ENCODE measurements at regions not wholly inside any gene's neighbourhood (a gene's known extent, or its start where the extent isn't known, plus 50 kb on each side); places are given as distances from the start of the nearest gene placed in this dataset.

- peaks cover 8% of the 10 kb centered on the region for H3K4me1 Mint-ChIP-seq
- no peaks in the 10 kb centered on the region for H3K9me3 Mint-ChIP-seq
- TF ChIP-seq, protein P1, sequence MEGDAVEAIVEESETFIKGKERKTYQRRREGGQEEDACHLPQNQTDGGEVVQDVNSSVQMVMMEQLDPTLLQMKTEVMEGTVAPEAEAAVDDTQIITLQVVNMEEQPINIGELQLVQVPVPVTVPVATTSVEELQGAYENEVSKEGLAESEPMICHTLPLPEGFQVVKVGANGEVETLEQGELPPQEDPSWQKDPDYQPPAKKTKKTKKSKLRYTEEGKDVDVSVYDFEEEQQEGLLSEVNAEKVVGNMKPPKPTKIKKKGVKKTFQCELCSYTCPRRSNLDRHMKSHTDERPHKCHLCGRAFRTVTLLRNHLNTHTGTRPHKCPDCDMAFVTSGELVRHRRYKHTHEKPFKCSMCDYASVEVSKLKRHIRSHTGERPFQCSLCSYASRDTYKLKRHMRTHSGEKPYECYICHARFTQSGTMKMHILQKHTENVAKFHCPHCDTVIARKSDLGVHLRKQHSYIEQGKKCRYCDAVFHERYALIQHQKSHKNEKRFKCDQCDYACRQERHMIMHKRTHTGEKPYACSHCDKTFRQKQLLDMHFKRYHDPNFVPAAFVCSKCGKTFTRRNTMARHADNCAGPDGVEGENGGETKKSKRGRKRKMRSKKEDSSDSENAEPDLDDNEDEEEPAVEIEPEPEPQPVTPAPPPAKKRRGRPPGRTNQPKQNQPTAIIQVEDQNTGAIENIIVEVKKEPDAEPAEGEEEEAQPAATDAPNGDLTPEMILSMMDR (conservative IDR thresholded peaks at IDR 0.05): no peak
Measured at GRCh38 chr2:37851428-37851827, 73.7 kb upstream of the RMDN2 start.

GRCh38 chr2:37851828-37852584 lies 73.1 kb upstream of the RMDN2 start:
- H3K9ac ChIP-seq (ENCODE audit: extremely low read depth, low read length, poor library complexity, severe bottlenecking): no peak overlapping the region
- peaks cover 5% of the 10 kb centered on the region for H3K4me1 ChIP-seq (ENCODE audit: control insufficient read depth, insufficient read depth, low read length)
- H3K27ac ChIP-seq (ENCODE audit: low read depth, low read length): no peak overlapping the region
- no peaks in the 10 kb centered on the region for H3K9me3 ChIP-seq (ENCODE audit: control insufficient read depth, low read length)
- H3K27me3 ChIP-seq (ENCODE audit: control insufficient read depth, insufficient read depth, low read length, poor library complexity, severe bottlenecking): no peaks in the 10 kb centered on the region
- H3K27me3 Mint-ChIP-seq (ENCODE audit: insufficient read depth): peaks cover 9% of the 10 kb centered on the region
- TF ChIP-seq, protein P1 (conservative IDR thresholded peaks at IDR 0.05): no peak
- no peak for DNase-seq
- H3K4me3 ChIP-seq (ENCODE audit: low read length): no peak overlapping the region
- H3K4me3 Mint-ChIP-seq: no peak overlapping the region
- H3K9me3 Mint-ChIP-seq: no peaks in the 10 kb centered on the region
- peaks cover 8% of the 10 kb centered on the region for H3K4me1 Mint-ChIP-seq
- 77 to 91% methylated on average over 2 to 3 of the region's 3 CpGs for WGBS, 2 experiments (ENCODE audit: insufficient coverage in 1 of 2, insufficient read length in 1 of 2)
- no peaks in the 10 kb centered on the region for H3K36me3 ChIP-seq (ENCODE audit: control insufficient read depth, insufficient read depth, low read length)
- H3K36me3 Mint-ChIP-seq (ENCODE audit: low read depth): no peaks in the 10 kb centered on the region
- no peak overlapping the region for H3K27ac Mint-ChIP-seq

More at GRCh38 chr2:37851428-37851827, 73.7 kb upstream of the RMDN2 start:
- no peaks in the 10 kb centered on the region for H3K27me3 ChIP-seq (ENCODE audit: control insufficient read depth, insufficient read depth, low read length, poor library complexity, severe bottlenecking)
- H3K9ac ChIP-seq (ENCODE audit: extremely low read depth, low read length, poor library complexity, severe bottlenecking): no peak overlapping the region
- peaks cover 5% of the 10 kb centered on the region for H3K4me1 ChIP-seq (ENCODE audit: control insufficient read depth, insufficient read depth, low read length)
- no peak for DNase-seq
- WGBS, 2 experiments (ENCODE audit: insufficient coverage in 1 of 2, insufficient read length in 1 of 2): 77 to 87% methylated on average over 4 of the region's 4 CpGs
- Mint-ChIP-seq H3K36me3 (ENCODE audit: low read depth) (no peaks in the 10 kb centered on the region), H3K27ac (no peak overlapping the region), H3K4me3 (no peak overlapping the region), H3K27me3 (ENCODE audit: insufficient read depth) (peaks cover 5% of the 10 kb centered on the region)
- no peaks in the 10 kb centered on the region for H3K36me3 ChIP-seq (ENCODE audit: control insufficient read depth, insufficient read depth, low read length)
- H3K9me3 ChIP-seq (ENCODE audit: control insufficient read depth, low read length): no peaks in the 10 kb centered on the region
- no peak overlapping the region for H3K4me3 ChIP-seq (ENCODE audit: low read length)
- H3K27ac ChIP-seq (ENCODE audit: low read depth, low read length): no peak overlapping the region

- peaks cover 9% of the 10 kb centered on the region for H3K27me3 Mint-ChIP-seq (ENCODE audit: insufficient read depth)
- Histone ChIP-seq H3K9me3 (ENCODE audit: control insufficient read depth, low read length) (no peaks in the 10 kb centered on the region), H3K27me3 (ENCODE audit: control insufficient read depth, insufficient read depth, low read length, poor library complexity, severe bottlenecking) (no peaks in the 10 kb centered on the region), H3K36me3 (ENCODE audit: control insufficient read depth, insufficient read depth, low read length) (no peaks in the 10 kb centered on the region), H3K4me1 (ENCODE audit: control insufficient read depth, insufficient read depth, low read length) (peaks cover 5% of the 10 kb centered on the region), H3K27ac (ENCODE audit: low read depth, low read length) (no peak overlapping the region), H3K9ac (ENCODE audit: extremely low read depth, low read length, poor library complexity, severe bottlenecking) (no peak overlapping the region), H3K4me3 (ENCODE audit: low read length) (no peak overlapping the region)
- WGBS, 2 experiments (ENCODE audit: insufficient coverage in 1 of 2, insufficient read length in 1 of 2): 88 to 100% methylated on average over 1 of the region's 1 CpG
- TF ChIP-seq, protein P1 (conservative IDR thresholded peaks at IDR 0.05): no peak
- H3K27ac Mint-ChIP-seq: no peak overlapping the region
- peaks cover 8% of the 10 kb centered on the region for H3K4me1 Mint-ChIP-seq
- H3K36me3 Mint-ChIP-seq (ENCODE audit: low read depth): no peaks in the 10 kb centered on the region
- no peaks in the 10 kb centered on the region for H3K9me3 Mint-ChIP-seq
- H3K4me3 Mint-ChIP-seq: no peak overlapping the region
- no peak for DNase-seq
Measured at GRCh38 chr2:37852585-37853014, 72.5 kb upstream of the RMDN2 start.

All from endodermal cell (in vitro differentiated cells).